Natural killer cell (primary cell): ENCODE measurements at regions not wholly inside any gene's neighbourhood (a gene's known extent, or its start where the extent isn't known, plus 50 kb on each side); places are given as distances from the start of the nearest gene placed in this dataset.
A peak's percentile ranks its signal among the peaks of the same experiment; 100 is the strongest.

Experiments
- ATAC-seq, 3 donors: fragments of 150-1000 bp in 2 of 3; fragments of 200-7000 bp in 1 of 3; cut with Tn5 transposase; 1 replicate in 1 of 3; 2 replicates in 2 of 3; pipeline ENCODE4 v1.10.0; 2021; ENCODE audit warnings: mild to moderate bottlenecking in 2 of 3, moderate library complexity in 2 of 3
- DNase-seq, 2 donors: peaks; one replicate each; pipeline versions ENCODE4 v3.0.0 to v3.0.0-alpha.2; 2013 to 2021; ENCODE audit warnings: mixed read lengths in 1 of 2
- H3K27ac ChIP-seq: one replicate; pipeline ENCODE4 v1.5.1; 2013; ENCODE audit warnings: mild to moderate bottlenecking, low read length
- H3K27me3 ChIP-seq: one replicate; pipeline ENCODE4 v1.6.1; 2013; ENCODE audit warnings: low read length; ENCODE audit not compliant: control insufficient read depth, insufficient read depth
- H3K36me3 ChIP-seq: one replicate; pipeline ENCODE4 v1.6.1; 2013; ENCODE audit warnings: low read length; ENCODE audit not compliant: control insufficient read depth, insufficient read depth
- H3K4me1 ChIP-seq: one replicate; pipeline ENCODE4 v1.6.1; 2013; ENCODE audit warnings: low read length; ENCODE audit not compliant: control insufficient read depth, insufficient read depth
- H3K4me3 ChIP-seq: one replicate; pipeline ENCODE4 v1.5.1; 2013; ENCODE audit warnings: low read length
- H3K9me3 ChIP-seq: one replicate; pipeline ENCODE4 v1.6.1; 2013; ENCODE audit warnings: low read length; ENCODE audit not compliant: control insufficient read depth, insufficient read depth
- H3K27ac Mint-ChIP-seq, 2 donors: one replicate each; pipeline ENCODE4 v1.8.0; 2022; ENCODE audit warnings: mild to moderate bottlenecking in 2 of 2, mixed read lengths in 2 of 2, moderate library complexity in 1 of 2
- H3K27me3 Mint-ChIP-seq, 2 donors: one replicate each; pipeline ENCODE4 v1.8.0; 2022; ENCODE audit warnings: low read depth in 2 of 2, mixed read lengths in 2 of 2
- H3K36me3 Mint-ChIP-seq: one replicate; pipeline ENCODE4 v1.8.0; 2022; ENCODE audit warnings: mixed read lengths
- H3K4me1 Mint-ChIP-seq, 2 donors: one replicate each; pipeline ENCODE4 v1.8.0; 2022; ENCODE audit warnings: mixed read lengths in 2 of 2
- H3K4me3 Mint-ChIP-seq: one replicate; pipeline ENCODE4 v1.8.0; 2022; ENCODE audit warnings: mild to moderate bottlenecking, moderate library complexity, mixed read lengths
- H3K9me3 Mint-ChIP-seq, 2 donors: one replicate each; pipeline ENCODE4 v1.8.0; 2022; ENCODE audit warnings: mixed read lengths in 2 of 2
- WGBS: methylation state at CpG from one replicate; pipeline ENCODE4 v1.1.7; 2013; ENCODE audit warnings: missing lambda C conversion rate; ENCODE audit not compliant: insufficient coverage; 5-methylcytosine and 5-hydroxymethylcytosine counted together
- intact Hi-C: fragments of 100-400 bp; cut with micrococcal nuclease; formaldehyde crosslinking; loops from one replicate; pipeline ENCODE4 v1.14.2; 2022
- TF ChIP-seq, protein P1 (sequence below): fragments of 200-600 bp; IDR thresholded peaks from one replicate; pipeline ENCODE4 v1.8.0; 2022; ENCODE audit warnings: antibody characterized with exemption

GRCh38 chr2:37847792-37848191, 77.3 kb upstream of the RMDN2 start:
- no peak for ATAC-seq

GRCh38 chr2:37848451-37848850, 76.6 kb upstream of the RMDN2 start:
- Mint-ChIP-seq H3K4me1 (peaks cover 14 to 18% of the 10 kb centered on the region in 2 donors), H3K27me3 (peaks cover 1 to 12% of the 10 kb centered on the region in 2 donors), H3K27ac (no peak overlapping the region), H3K36me3 (no peaks in the 10 kb centered on the region), H3K9me3 (no peaks in the 10 kb centered on the region), H3K4me3 (no peak overlapping the region)
- no peaks in the 10 kb centered on the region for H3K9me3 ChIP-seq
- peaks cover 23% of the 10 kb centered on the region for H3K4me1 ChIP-seq
- H3K4me3 ChIP-seq, result no peak overlapping the region
- TF ChIP-seq, protein P1, sequence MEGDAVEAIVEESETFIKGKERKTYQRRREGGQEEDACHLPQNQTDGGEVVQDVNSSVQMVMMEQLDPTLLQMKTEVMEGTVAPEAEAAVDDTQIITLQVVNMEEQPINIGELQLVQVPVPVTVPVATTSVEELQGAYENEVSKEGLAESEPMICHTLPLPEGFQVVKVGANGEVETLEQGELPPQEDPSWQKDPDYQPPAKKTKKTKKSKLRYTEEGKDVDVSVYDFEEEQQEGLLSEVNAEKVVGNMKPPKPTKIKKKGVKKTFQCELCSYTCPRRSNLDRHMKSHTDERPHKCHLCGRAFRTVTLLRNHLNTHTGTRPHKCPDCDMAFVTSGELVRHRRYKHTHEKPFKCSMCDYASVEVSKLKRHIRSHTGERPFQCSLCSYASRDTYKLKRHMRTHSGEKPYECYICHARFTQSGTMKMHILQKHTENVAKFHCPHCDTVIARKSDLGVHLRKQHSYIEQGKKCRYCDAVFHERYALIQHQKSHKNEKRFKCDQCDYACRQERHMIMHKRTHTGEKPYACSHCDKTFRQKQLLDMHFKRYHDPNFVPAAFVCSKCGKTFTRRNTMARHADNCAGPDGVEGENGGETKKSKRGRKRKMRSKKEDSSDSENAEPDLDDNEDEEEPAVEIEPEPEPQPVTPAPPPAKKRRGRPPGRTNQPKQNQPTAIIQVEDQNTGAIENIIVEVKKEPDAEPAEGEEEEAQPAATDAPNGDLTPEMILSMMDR, result no peak
- peaks cover 2% of the 10 kb centered on the region for H3K27me3 ChIP-seq
- no peaks in the 10 kb centered on the region for H3K36me3 ChIP-seq
- no peak for ATAC-seq
- intact Hi-C loops, result no loop called here
- 100% methylated on average over 1 of the region's 2 CpGs for WGBS
- no peak for DNase-seq
- H3K27ac ChIP-seq, result no peak overlapping the region

More at GRCh38 chr2:37847792-37848191, 77.3 kb upstream of the RMDN2 start:
- H3K27me3 Mint-ChIP-seq, result peaks cover 3 to 16% of the 10 kb centered on the region in 2 donors
- H3K4me3 ChIP-seq, result no peak overlapping the region
- H3K27ac Mint-ChIP-seq, result no peak overlapping the region
- 96% methylated on average over 5 of the region's 5 CpGs for WGBS
- intact Hi-C loops, result no loop called here
- H3K36me3 ChIP-seq, result no peaks in the 10 kb centered on the region
- DNase-seq, result no peak
- TF ChIP-seq, protein P1, result no peak
- no peaks in the 10 kb centered on the region for H3K9me3 ChIP-seq
- no peak overlapping the region for H3K4me3 Mint-ChIP-seq
- peaks cover 14 to 18% of the 10 kb centered on the region in 2 donors for H3K4me1 Mint-ChIP-seq
- H3K4me1 ChIP-seq, result peaks cover 23% of the 10 kb centered on the region
- no peak overlapping the region for H3K27ac ChIP-seq
- no peaks in the 10 kb centered on the region for H3K9me3 Mint-ChIP-seq
- peaks cover 2% of the 10 kb centered on the region for H3K27me3 ChIP-seq
- H3K36me3 Mint-ChIP-seq, result no peaks in the 10 kb centered on the region

DNA sequence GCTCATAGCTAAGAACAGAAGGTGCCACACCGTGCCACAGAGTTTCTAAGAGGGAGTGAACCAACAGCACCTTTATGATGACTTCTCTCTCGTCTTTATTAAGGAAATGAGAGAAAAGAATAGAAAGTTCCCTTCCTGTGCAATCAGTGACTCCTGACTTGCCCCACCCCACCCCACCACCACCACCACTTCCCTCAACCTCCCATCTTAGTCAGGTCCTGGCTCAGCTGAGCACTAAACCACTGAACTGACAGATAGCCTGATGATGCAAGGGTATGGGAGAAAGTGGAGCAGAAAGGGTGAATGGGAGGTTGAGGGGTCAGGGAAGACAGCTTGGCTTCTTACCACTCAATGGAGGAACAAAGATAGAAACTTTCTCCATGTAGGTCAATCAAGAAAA, 75.2 kb upstream of the RMDN2 start:
- Histone ChIP-seq H3K27me3 (peaks cover 2% of the 10 kb centered on the region), H3K4me3 (no peak overlapping the region), H3K4me1 (peaks cover 25% of the 10 kb centered on the region), H3K27ac (no peak overlapping the region), H3K36me3 (no peaks in the 10 kb centered on the region), H3K9me3 (no peaks in the 10 kb centered on the region)
- Mint-ChIP-seq H3K27me3 (peaks cover 0 to 4% of the 10 kb centered on the region in 2 donors), H3K27ac (no peak overlapping the region), H3K36me3 (no peaks in the 10 kb centered on the region), H3K4me1 (peaks cover 14 to 18% of the 10 kb centered on the region in 2 donors), H3K4me3 (no peak overlapping the region), H3K9me3 (no peaks in the 10 kb centered on the region)
- ATAC-seq, result no peak
- WGBS, result no CpG with 5 or more reads among the region's 2 CpGs
- TF ChIP-seq, protein P1, result no peak
- DNase-seq, result no peak
- intact Hi-C loops, result no loop called here

DNA sequence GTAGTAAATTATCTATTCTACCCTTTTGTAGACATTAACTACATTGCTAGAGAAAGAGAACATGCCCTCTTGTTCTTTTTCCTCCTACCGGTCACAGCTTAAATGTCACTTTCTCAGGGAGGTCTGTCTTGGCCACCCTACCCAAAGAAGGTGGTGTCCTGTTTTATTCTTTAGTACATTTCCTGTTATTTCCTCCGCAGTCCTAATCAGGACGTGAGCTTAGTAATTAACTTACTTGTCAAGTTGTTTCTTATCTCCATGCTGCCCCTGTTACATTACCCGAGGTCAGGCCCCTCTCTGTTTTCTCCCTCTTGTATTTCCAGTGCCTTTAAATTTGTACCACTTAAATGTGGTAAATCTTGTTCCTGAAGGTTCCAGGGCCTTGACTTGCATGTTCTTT, 73.7 kb upstream of the RMDN2 start:
- Histone ChIP-seq H3K9me3 (no peaks in the 10 kb centered on the region), H3K27me3 (peaks cover 2% of the 10 kb centered on the region), H3K4me1 (peaks cover 36% of the 10 kb centered on the region), H3K4me3 (no peak overlapping the region), H3K27ac (peak overlapping the region; percentile 70), H3K36me3 (no peaks in the 10 kb centered on the region)
- no peaks in the 10 kb centered on the region for H3K27me3 Mint-ChIP-seq
- TF ChIP-seq, protein P1, result no peak
- H3K4me1 Mint-ChIP-seq, result peaks cover 14 to 26% of the 10 kb centered on the region in 2 donors
- peak overlapping the region; percentile 89 to 95 for H3K27ac Mint-ChIP-seq
- intact Hi-C loops, result no loop called here
- 6% methylated on average over 4 of the region's 4 CpGs for WGBS
- peak overlapping the region; percentile 87 for H3K4me3 Mint-ChIP-seq
- DNase-seq (no peak), ATAC-seq (peak; percentile 36 to 45 (median 36))
- no peaks in the 10 kb centered on the region for H3K9me3 Mint-ChIP-seq
- no peaks in the 10 kb centered on the region for H3K36me3 Mint-ChIP-seq
